ENCODE measurements at regions not wholly inside any gene's neighbourhood (a gene's known extent, or its start where the extent isn't known, plus 50 kb on each side); places are given as distances from the start of the nearest gene placed in this dataset.

DNA sequence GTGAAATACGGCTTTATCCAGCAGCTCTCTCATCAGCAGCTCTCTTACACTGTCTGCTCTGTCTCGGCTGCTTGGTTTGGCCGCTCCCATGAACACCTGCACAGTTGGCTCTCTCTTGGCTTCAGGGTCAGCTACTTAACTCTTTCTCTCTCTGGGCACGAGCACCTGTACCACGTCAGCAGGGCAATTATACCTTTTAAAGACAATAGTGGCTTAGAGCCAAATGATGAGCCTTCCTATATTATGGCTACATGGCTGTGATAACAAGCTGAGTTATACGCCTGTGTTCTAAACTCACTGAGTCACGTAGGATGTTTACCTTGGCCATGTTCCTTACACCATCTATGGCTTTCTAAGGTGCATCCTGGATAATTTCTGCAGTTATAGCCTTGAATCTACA lies 69.2 kb upstream of the CTNND2 start:
- H3K4me1 ChIP-seq = no peaks in the 10 kb centered on the region
- TF ChIP-seq POLR2AphosphoS5 (IDR thresholded peaks at IDR 0.05) = no peak
- TF ChIP-seq POLR2A (IDR thresholded peaks at IDR 0.05) = no peak
- no peak for TF ChIP-seq EP300 (IDR thresholded peaks at IDR 0.05)
- TF ChIP-seq, protein P1, sequence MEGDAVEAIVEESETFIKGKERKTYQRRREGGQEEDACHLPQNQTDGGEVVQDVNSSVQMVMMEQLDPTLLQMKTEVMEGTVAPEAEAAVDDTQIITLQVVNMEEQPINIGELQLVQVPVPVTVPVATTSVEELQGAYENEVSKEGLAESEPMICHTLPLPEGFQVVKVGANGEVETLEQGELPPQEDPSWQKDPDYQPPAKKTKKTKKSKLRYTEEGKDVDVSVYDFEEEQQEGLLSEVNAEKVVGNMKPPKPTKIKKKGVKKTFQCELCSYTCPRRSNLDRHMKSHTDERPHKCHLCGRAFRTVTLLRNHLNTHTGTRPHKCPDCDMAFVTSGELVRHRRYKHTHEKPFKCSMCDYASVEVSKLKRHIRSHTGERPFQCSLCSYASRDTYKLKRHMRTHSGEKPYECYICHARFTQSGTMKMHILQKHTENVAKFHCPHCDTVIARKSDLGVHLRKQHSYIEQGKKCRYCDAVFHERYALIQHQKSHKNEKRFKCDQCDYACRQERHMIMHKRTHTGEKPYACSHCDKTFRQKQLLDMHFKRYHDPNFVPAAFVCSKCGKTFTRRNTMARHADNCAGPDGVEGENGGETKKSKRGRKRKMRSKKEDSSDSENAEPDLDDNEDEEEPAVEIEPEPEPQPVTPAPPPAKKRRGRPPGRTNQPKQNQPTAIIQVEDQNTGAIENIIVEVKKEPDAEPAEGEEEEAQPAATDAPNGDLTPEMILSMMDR (IDR thresholded peaks at IDR 0.05) = no peak
- H3K9me3 ChIP-seq = no peaks in the 10 kb centered on the region
- no peaks in the 10 kb centered on the region for H3K36me3 ChIP-seq
- 80% methylated on average over 7 of the region's 7 CpGs for WGBS
- no peak for DNase-seq (ENCODE audit: low spot score in 2 of 2)
- H3K27me3 ChIP-seq = no peaks in the 10 kb centered on the region
- H3K27ac ChIP-seq = no peak overlapping the region
- H3K4me3 ChIP-seq = no peak overlapping the region

DNA sequence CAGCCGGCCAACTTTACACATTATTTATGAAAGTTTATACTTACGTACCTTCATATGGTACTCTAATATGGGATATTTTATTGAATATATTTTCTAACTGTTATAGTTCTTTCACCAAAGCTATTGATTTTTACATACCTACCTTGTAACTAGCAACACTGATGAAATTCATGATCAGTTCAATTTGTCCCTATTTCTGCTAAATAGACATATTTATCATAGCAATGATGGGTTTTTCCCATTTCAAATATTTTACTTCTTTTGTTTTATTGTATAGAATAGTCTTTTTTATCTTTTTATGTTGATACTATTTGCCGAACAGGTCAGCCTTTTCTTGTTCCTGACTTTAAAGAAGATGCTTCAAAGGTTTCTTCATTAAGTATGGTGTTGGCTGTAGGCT lies 59.0 kb upstream of the CTNND2 start:
- WGBS = 94% methylated on average over 3 of the region's 3 CpGs
- Histone ChIP-seq H3K27ac (no peak overlapping the region), H3K36me3 (no peaks in the 10 kb centered on the region), H3K27me3 (no peaks in the 10 kb centered on the region), H3K4me3 (no peak overlapping the region), H3K9me3 (no peaks in the 10 kb centered on the region), H3K4me1 (no peaks in the 10 kb centered on the region)
- DNase-seq (ENCODE audit: low spot score in 2 of 2) = no peak
- TF ChIP-seq EP300 (IDR thresholded peaks at IDR 0.05) = no peak
- TF ChIP-seq, protein P1 (IDR thresholded peaks at IDR 0.05) = no peak

DNA sequence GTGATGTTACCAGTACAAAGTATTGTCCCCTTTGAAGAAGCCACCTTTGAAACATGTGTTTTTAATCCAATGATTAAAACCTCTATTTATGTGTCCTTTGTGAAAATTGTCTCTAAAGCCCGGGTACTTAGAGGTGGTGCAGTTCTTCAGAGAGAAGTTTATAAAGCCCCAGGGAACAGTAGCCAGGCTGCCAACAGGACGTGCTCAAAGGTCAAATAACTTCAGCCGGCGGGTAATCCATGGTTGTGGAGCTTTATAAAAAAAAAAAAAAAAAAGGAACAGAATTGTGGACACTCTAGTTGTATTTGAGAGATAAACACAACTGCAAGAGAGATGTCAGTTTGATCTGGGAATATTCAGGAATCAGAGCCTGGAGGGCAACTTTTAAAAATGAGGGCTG lies 57.9 kb upstream of the CTNND2 start:
- Histone ChIP-seq H3K4me1 (no peaks in the 10 kb centered on the region), H3K27ac (no peak overlapping the region), H3K9me3 (no peaks in the 10 kb centered on the region), H3K36me3 (no peaks in the 10 kb centered on the region), H3K27me3 (no peaks in the 10 kb centered on the region), H3K4me3 (no peak overlapping the region)
- no peak for DNase-seq (ENCODE audit: low spot score in 2 of 2)
- WGBS = 44% methylated on average over 4 of the region's 4 CpGs
- TF ChIP-seq EP300 (IDR thresholded peaks at IDR 0.05) = no peak
- no peak for TF ChIP-seq POLR2AphosphoS5 (IDR thresholded peaks at IDR 0.05)
- TF ChIP-seq, protein P1 (IDR thresholded peaks at IDR 0.05) = no peak
- TF ChIP-seq POLR2A (IDR thresholded peaks at IDR 0.05) = no peak

DNA sequence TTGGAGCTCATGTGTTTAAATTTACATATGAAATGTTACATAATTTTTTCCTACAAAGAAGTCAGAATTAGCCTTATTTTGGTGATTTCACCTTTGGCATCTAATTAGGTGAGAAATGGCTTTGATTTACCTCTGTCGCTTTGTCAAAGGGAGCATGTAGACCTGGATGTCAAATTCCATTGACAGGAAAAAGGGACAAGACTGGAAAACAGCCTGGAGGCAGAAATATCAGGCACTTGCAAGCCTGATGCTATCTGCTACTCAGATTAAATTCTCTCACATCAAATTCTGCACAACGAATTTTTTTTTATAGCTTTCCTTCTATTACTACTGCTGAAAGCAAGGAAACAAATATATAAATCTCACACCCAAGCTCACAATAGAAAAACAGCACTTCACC lies 54.1 kb upstream of the CTNND2 start:
- Histone ChIP-seq H3K4me3 (no peak overlapping the region), H3K27me3 (no peaks in the 10 kb centered on the region), H3K9me3 (no peaks in the 10 kb centered on the region), H3K4me1 (no peaks in the 10 kb centered on the region), H3K36me3 (no peaks in the 10 kb centered on the region), H3K27ac (no peak overlapping the region)
- no peak for DNase-seq (ENCODE audit: low spot score in 2 of 2)
- TF ChIP-seq, protein P1 (IDR thresholded peaks at IDR 0.05) = no peak
- no peak for TF ChIP-seq POLR2AphosphoS5 (IDR thresholded peaks at IDR 0.05)
- TF ChIP-seq EP300 (IDR thresholded peaks at IDR 0.05) = no peak
- no peak for TF ChIP-seq POLR2A (IDR thresholded peaks at IDR 0.05)
- 29% methylated on average over 2 of the region's 2 CpGs for WGBS

DNA sequence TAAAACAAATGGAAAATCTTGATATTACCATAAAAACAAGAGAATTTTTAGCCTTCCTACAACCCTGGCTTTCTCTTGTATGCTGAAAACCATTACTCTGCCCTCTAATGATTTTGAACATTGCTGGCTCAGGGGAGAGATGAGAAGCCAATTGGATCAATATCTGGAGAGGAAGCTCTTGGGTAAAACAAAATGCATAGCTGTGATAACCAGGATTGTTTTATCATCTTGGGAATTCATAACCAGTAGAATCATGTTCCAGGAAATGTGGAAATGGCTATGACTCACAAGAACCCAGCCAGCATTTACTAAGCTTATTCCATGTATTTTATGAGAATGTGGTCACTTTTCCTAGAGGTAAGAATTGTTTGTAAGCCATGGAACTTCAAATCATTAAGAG lies 51.1 kb upstream of the CTNND2 start:
- no peaks in the 10 kb centered on the region for H3K36me3 ChIP-seq
- H3K27me3 ChIP-seq = no peaks in the 10 kb centered on the region
- H3K9me3 ChIP-seq = no peaks in the 10 kb centered on the region
- TF ChIP-seq POLR2A (IDR thresholded peaks at IDR 0.05) (no peak), POLR2AphosphoS5 (IDR thresholded peaks at IDR 0.05) (no peak), EP300 (IDR thresholded peaks at IDR 0.05) (no peak)
- TF ChIP-seq, protein P1 (IDR thresholded peaks at IDR 0.05) = no peak
- no peak overlapping the region for H3K27ac ChIP-seq
- H3K4me1 ChIP-seq = no peaks in the 10 kb centered on the region
- DNase-seq (ENCODE audit: low spot score in 2 of 2) = no peak
- H3K4me3 ChIP-seq = no peak overlapping the region
